Adrenal gland (tissue), 9 donors: ENCODE measurements at regions not wholly inside any gene's neighbourhood (a gene's known extent, or its start where the extent isn't known, plus 50 kb on each side); places are given as distances from the start of the nearest gene placed in this dataset.
"Not testable (repeated sequence)": the region's sequence is repeated elsewhere in the genome, so short reads cannot be mapped to it uniquely, and the experiment has no call there.

ENCODE experiments used
- DNase-seq, 7 donors: peaks; one replicate each; pipeline ENCODE4 v3.0.0-alpha.2; 2019 to 2020
- H3K27ac ChIP-seq, 5 donors: fragments of 200-600 bp; sonication (generic) in 4 of 5; 1 replicate in 3 of 5; 2 replicates in 2 of 5; pipeline versions ENCODE4 v1.5.1 to v1.8.0; 2016 to 2020; ENCODE audit warnings: mild to moderate bottlenecking in 1 of 5
- H3K27me3 ChIP-seq: fragments of 200-600 bp; 2 replicates; pipeline ENCODE4 v1.8.0; 2021
- H3K36me3 ChIP-seq, 2 donors: fragments of 200-600 bp; replicated peaks in 1 of 2; 1 replicate in 1 of 2; 2 replicates in 1 of 2; pipeline versions ENCODE4 v1.5.1 to v1.8.0; 2018 to 2022
- H3K4me1 ChIP-seq, 2 donors: fragments of 200-600 bp; replicated peaks in 1 of 2; 1 replicate in 1 of 2; 2 replicates in 1 of 2; pipeline versions ENCODE4 v1.5.1 to v1.8.0; 2018 to 2021
- H3K4me3 ChIP-seq, 4 donors: fragments of 200-600 bp; sonication (generic) in 3 of 4; one replicate each; pipeline ENCODE4 v1.5.1; 2016 to 2018
- H3K9me3 ChIP-seq, 3 donors: fragments of 200-600 bp; sonication (generic) in 1 of 3; replicated peaks in 1 of 3; 1 replicate in 2 of 3; 2 replicates in 1 of 3; pipeline versions ENCODE4 v1.5.1 to v1.8.0; 2016 to 2021
- POLR2A ChIP-seq, 2 donors: fragments of 450-650 bp; IDR thresholded peaks; one replicate each; pipeline ENCODE4 v1.6.1; 2017; ENCODE audit warnings: antibody characterized with exemption in 2 of 2, mild to moderate bottlenecking in 2 of 2, moderate library complexity in 1 of 2
- WGBS, 4 donors: extraction: QIAGEN DNeasy Blood & Tissue Kit in 2 of 4; methylation state at CpG; one replicate each; pipeline versions ENCODE4 v1.1.5 to v1.1.7; 2013 to 2017; 5-methylcytosine and 5-hydroxymethylcytosine counted together
- intact Hi-C, 2 donors: fragments of 100-400 bp; cut with DNase I; formaldehyde crosslinking; loops; one replicate each; pipeline versions ENCODE4 v1.14.1 to v1.15.0; 2022 to 2023
- TF ChIP-seq, protein P1 (sequence below), 6 experiments: fragments of 450-650 bp in 4 of 6; fragments of 200-600 bp in 2 of 6; sonication (generic) in 1 of 6; IDR thresholded peaks; 1 replicate in 5 of 6; 2 replicates in 1 of 6; pipeline versions ENCODE4 v1.5.1 to v1.8.0; 2016 to 2021; ENCODE audit warnings: antibody characterized with exemption in 6 of 6, mild to moderate bottlenecking in 2 of 6, moderate library complexity in 1 of 6
- donor health status: healthy with polysubstance abuse.
- donor health status: Bipolar disorder and iron deficiency.
- donor health status: DM: yes; HTN: yes; CAD: no.
- donor health status: DM: no; HTN: no; CAD: no.
- donor health status: DM: no; HTN: no; CAD: no.

DNA sequence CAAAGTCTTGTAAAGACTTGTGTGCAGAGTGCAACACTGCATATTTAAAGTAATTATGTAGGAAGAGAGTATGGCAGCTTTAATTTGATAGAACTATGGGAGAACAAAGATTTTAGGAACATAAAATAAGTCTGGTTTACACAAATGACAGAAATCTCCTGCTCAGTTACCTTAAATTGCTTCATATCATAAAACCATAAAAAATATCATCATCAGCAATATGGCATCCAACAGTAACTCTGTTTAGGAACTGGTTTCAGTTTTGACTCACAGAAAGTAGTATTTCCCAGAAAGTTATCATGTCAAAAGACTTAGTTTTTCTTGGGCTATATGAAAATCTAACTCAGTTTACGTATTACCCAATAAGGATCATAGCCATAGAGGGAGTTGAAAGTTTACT is 292.1 kb upstream of the PMFBP1 start:
- H3K4me3 ChIP-seq, result no peak overlapping the region
- TF ChIP-seq, protein P1, sequence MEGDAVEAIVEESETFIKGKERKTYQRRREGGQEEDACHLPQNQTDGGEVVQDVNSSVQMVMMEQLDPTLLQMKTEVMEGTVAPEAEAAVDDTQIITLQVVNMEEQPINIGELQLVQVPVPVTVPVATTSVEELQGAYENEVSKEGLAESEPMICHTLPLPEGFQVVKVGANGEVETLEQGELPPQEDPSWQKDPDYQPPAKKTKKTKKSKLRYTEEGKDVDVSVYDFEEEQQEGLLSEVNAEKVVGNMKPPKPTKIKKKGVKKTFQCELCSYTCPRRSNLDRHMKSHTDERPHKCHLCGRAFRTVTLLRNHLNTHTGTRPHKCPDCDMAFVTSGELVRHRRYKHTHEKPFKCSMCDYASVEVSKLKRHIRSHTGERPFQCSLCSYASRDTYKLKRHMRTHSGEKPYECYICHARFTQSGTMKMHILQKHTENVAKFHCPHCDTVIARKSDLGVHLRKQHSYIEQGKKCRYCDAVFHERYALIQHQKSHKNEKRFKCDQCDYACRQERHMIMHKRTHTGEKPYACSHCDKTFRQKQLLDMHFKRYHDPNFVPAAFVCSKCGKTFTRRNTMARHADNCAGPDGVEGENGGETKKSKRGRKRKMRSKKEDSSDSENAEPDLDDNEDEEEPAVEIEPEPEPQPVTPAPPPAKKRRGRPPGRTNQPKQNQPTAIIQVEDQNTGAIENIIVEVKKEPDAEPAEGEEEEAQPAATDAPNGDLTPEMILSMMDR (IDR thresholded peaks at IDR 0.05), result no peak
- TF ChIP-seq POLR2A (IDR thresholded peaks at IDR 0.05), result no peak
- no peak for DNase-seq
- no peak overlapping the region for H3K27ac ChIP-seq
- no peaks in the 10 kb centered on the region for H3K4me1 ChIP-seq
- H3K9me3 ChIP-seq, result peaks cover 0 to 6% (median 0%) of the 10 kb centered on the region in 3 donors
- intact Hi-C loops, result loop anchor here (10.0 kb wide), 2 partner anchors 219 to 339 kb away; no protein-coding TSS in a partner anchor
- H3K36me3 ChIP-seq, result no peaks in the 10 kb centered on the region
- 94 to 98% (median 96%) methylated on average over 1 of the region's 1 CpG for WGBS, 4 donors
- no peaks in the 10 kb centered on the region for H3K27me3 ChIP-seq

DNA sequence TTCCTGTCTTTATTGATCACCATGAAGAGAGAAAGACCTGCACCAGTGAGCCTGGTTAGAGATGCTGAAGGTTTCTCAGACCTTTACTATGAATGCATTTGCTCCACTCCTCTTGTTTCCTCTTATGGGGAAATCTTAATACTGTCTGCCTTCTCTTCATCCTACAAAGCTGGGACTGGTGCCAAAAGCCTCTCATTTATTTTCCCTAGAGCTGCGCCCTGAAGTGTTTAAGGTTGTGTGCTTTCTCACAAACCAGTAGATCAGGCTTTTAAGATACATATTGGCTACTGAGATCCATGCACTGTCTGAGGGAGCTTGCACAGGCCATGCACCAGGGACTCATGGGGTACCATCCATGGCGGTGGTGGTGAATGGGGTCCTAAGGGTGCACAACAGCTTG is 286.1 kb upstream of the PMFBP1 start:
- H3K4me3 ChIP-seq, result no peak overlapping the region
- H3K27me3 ChIP-seq, result no peaks in the 10 kb centered on the region
- no peaks in the 10 kb centered on the region for H3K36me3 ChIP-seq
- DNase-seq, result no peak
- no peak overlapping the region for H3K27ac ChIP-seq
- 90 to 96% (median 94%) methylated on average over 2 of the region's 2 CpGs for WGBS, 4 donors
- H3K9me3 ChIP-seq, result peaks cover 0 to 6% (median 0%) of the 10 kb centered on the region in 3 donors
- no peaks in the 10 kb centered on the region for H3K4me1 ChIP-seq
- TF ChIP-seq POLR2A (IDR thresholded peaks at IDR 0.05), result no peak
- intact Hi-C loops, result no loop called here

DNA sequence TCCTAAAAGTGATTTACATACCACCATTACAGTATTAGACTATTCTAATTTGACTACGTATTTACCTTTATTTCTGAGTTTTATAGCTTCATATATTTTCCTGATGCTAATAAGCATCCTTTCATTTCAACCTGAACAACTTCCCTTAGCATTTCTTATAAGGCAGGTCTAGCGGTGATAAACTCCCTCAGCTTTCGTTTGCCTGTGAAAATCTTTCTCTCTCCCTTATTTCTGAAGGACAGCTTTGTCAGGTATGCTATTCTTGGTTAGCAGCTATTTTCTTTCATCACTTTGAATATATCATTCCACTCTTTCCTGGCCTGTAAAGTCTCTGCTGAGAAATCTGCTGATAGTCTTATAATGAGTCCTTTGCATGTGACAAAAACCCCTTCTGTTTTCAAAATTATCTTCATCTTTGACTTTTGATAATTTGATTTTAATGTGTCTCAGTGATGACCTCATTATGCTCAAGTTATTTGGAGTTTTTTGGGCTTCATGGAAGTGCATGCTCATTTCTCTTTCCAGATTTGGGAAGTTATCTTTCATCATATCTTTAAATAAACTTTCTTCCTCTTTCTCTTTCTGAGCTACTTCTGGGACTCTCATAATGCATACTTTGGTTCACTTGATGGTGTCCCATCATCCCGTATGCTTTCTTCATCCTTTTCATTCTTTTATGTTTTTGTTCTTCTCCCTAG is 285.4 kb upstream of the PMFBP1 start:
- 86 to 92% (median 92%) methylated on average over 4 of the region's 4 CpGs for WGBS, 4 donors
- no peak for TF ChIP-seq POLR2A (IDR thresholded peaks at IDR 0.05)
- TF ChIP-seq, protein P1 (IDR thresholded peaks at IDR 0.05), result no peak
- no peak overlapping the region for H3K4me3 ChIP-seq
- no peaks in the 10 kb centered on the region for H3K4me1 ChIP-seq
- intact Hi-C loops, result no loop called here
- no peaks in the 10 kb centered on the region for H3K36me3 ChIP-seq
- no peak overlapping the region for H3K27ac ChIP-seq
- peaks cover 0 to 6% (median 0%) of the 10 kb centered on the region in 3 donors for H3K9me3 ChIP-seq
- DNase-seq, result no peak
- H3K27me3 ChIP-seq, result no peaks in the 10 kb centered on the region

DNA sequence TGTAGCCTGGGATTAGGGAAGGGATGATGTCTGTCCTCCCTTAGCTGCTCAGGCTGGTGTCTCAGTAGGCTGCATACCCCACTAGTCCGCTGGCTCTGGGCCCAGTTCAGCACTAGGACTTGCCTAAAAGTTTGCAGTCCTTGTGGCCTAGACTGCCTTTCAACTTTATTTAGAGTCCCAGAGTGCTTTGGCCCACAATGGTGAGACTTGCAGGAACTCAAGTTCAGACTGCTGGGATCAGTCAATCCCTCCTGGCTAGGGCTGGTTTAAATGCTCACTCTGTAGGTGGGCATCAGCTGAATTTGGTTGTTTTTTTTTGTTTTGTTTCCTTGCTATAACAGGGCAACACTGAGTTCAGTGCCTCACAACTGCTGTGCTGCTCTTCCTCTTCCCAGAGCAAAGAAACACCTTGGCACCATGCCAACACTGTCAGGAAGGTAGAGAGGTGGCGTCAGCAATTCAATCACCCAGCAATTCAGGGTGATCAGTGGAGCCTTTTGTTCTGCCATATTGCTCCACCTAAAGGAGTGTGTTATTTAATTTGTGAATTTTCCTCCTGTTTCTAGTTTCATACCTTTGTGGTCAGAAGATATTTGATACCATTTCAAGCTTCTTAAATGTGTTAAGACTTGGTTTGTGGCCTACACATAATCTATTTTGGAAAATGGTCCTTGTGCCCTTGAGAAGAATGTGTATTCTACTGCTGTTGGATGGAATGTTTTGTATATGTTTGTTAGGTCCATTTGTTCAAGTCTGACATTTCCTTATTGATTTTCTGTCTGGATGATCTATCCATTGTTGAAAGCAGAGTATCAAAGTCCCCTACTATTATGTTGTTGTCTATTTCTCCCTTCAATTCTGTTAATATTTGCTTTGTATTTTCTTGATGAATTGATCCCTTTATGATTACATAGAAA is 284.0 kb upstream of the PMFBP1 start:
- WGBS, 4 donors, result 73 to 93% (median 86%) methylated on average over 2 of the region's 2 CpGs
- Histone ChIP-seq H3K27me3 (no peaks in the 10 kb centered on the region), H3K4me1 (no peaks in the 10 kb centered on the region), H3K36me3 (no peaks in the 10 kb centered on the region), H3K27ac (no peak overlapping the region), H3K9me3 (peaks cover 0 to under 1% (median 0%) of the 10 kb centered on the region in 3 donors), H3K4me3 (no peak overlapping the region)
- intact Hi-C loops, result no loop called here
- peak in 1 of 7 donors; percentile 13 for DNase-seq
- TF ChIP-seq, protein P1 (IDR thresholded peaks at IDR 0.05), result no peak
- TF ChIP-seq POLR2A (IDR thresholded peaks at IDR 0.05), result no peak

DNA sequence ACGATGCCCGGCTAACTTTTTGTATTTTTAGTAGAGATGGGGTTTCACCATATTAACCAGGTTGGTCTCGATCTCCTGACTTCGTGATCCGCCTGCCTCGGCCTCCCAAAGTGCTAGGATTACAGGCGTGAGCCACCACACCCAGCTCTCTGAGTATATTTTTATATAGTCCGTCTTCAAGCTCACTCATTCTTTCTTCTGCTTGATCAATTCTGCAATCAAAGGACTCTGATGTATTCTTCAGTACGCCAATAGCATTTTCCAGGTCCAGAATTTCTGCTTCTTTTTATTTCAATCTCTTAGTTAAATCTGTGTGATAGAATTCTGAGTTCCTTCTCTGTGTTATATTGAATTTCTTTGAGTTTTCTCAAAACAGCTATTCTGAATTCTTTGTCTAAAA is 281.9 kb upstream of the PMFBP1 start:
- H3K4me3 ChIP-seq, DNase-seq, H3K27me3 ChIP-seq, H3K4me1 ChIP-seq, H3K36me3 ChIP-seq, H3K27ac ChIP-seq, H3K9me3 ChIP-seq, intact Hi-C loops: not testable (repeated sequence)
- 93 to 98% (median 96%) methylated on average over 9 of the region's 9 CpGs for WGBS, 4 donors
